H1 (cell line): ENCODE measurements at regions not wholly inside any gene's neighbourhood (a gene's known extent, or its start where the extent isn't known, plus 50 kb on each side); places are given as distances from the start of the nearest gene placed in this dataset.

Source experiments
- CHD1 ChIP-seq: IDR thresholded peaks from 2 replicates; pipeline ENCODE4 v1.6.1; 2012; ENCODE audit warnings: low read depth, low read length, improper control_type of control experiment
- CTBP2 ChIP-seq: IDR thresholded peaks from 2 replicates; pipeline ENCODE4 v1.7.0; 2011; ENCODE audit warnings: borderline replicate concordance, mild to moderate bottlenecking, moderate library complexity, mixed read lengths, low read length; ENCODE audit not compliant: insufficient read depth, insufficient read length
- CTCF ChIP-seq, 3 experiments: IDR thresholded peaks; 1 replicate in 2 of 3; 2 replicates in 1 of 3; pipeline versions ENCODE4 v1.5.1 to v1.6.1; 2011; ENCODE audit warnings: low read length in 3 of 3, mild to moderate bottlenecking in 3 of 3, inconsistent platforms in 2 of 3, low read depth in 1 of 3, moderate library complexity in 1 of 3; ENCODE audit not compliant: insufficient read depth in 1 of 3; ENCODE audit errors: control extremely low read depth in 1 of 3
- EZH2 ChIP-seq: fragments of 200-600 bp; sonication (generic); IDR thresholded peaks from 2 replicates; pipeline ENCODE4 v1.7.1; 2012; ENCODE audit warnings: low read depth, mild to moderate bottlenecking, moderate library complexity, low read length, inconsistent platforms; ENCODE audit not compliant: severe bottlenecking
- JUND ChIP-seq: IDR thresholded peaks from 2 replicates; pipeline ENCODE4 v1.6.1; 2011; ENCODE audit warnings: mild to moderate bottlenecking, improper control_type of control experiment, low read length
- KDM4A ChIP-seq: IDR thresholded peaks from one replicate; pipeline ENCODE4 v1.7.1; 2012; ENCODE audit warnings: low read depth, mild to moderate bottlenecking, moderate library complexity, low read length, inconsistent platforms; ENCODE audit not compliant: severe bottlenecking
- POU5F1 ChIP-seq: IDR thresholded peaks from 2 replicates; pipeline ENCODE4 v1.6.1; 2011; ENCODE audit warnings: low read depth, mild to moderate bottlenecking, low read length, moderate library complexity
- RXRA ChIP-seq: IDR thresholded peaks from 2 replicates; pipeline ENCODE4 v1.6.1; 2011; ENCODE audit warnings: low read depth, mild to moderate bottlenecking, low read length, moderate library complexity; ENCODE audit not compliant: insufficient read depth
- TCF12 ChIP-seq: IDR thresholded peaks from 2 replicates; pipeline ENCODE4 v1.6.1; 2011; ENCODE audit warnings: low read depth, mild to moderate bottlenecking, low read length
- USF2 ChIP-seq: IDR thresholded peaks from 2 replicates; pipeline ENCODE4 v1.6.1; 2011; ENCODE audit warnings: low read length, improper control_type of control experiment

- no peak for TF ChIP-seq CTBP2
- no peak for TF ChIP-seq RXRA
- TF ChIP-seq JUND: no peak
- TF ChIP-seq USF2: no peak
- no peak for TF ChIP-seq POU5F1
- TF ChIP-seq KDM4A: no peak
- TF ChIP-seq TCF12: no peak
- no peak for TF ChIP-seq EZH2
- no peak for TF ChIP-seq CHD1
- peak; percentile 67 to 78 (median 69) for TF ChIP-seq CTCF (IDR thresholded peaks at IDR 0.05; ENCODE audit: control extremely low read depth in 1 of 3, insufficient read depth in 1 of 3, low read depth in 1 of 3, low read length in 3 of 3)
Measured at GRCh38 chr1:94599095-94599813, 57.7 kb upstream of the F3 start (continued).
